ENCODE measurements at regions not wholly inside any gene's neighbourhood (a gene's known extent, or its start where the extent isn't known, plus 50 kb on each side); places are given as distances from the start of the nearest gene placed in this dataset.
A peak's percentile ranks its signal among the peaks of the same experiment; 100 is the strongest.
"Not testable (repeated sequence)": the region's sequence is repeated elsewhere in the genome, so short reads cannot be mapped to it uniquely, and the experiment has no call there.

DNA sequence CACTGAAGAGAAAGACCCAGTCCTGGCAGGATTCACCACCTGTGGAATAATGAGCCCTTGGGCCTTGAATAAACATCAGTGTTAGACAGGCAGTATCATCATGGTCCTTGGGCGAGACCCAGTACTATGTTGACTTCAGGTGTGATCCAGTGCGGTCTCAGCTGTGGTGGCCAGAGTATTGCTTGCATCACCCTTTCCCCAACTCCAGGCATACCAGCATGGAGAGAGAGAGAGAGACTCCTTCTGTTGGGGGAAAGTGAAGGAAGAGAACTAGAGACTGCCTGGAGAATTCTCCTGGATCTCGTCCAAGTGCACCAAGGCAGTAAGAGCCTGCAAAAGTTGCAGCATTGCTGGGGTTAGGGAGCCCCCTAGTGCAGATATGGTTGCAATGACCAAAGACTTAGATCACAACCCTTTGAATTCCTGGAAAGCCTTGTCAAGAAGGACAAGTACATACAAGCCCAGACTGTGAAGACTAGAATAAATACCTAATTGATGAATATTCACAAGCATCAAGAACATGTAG lies 61.1 kb upstream of the VAMP7 start:
- peak; percentile 87 for DNase-seq

DNA sequence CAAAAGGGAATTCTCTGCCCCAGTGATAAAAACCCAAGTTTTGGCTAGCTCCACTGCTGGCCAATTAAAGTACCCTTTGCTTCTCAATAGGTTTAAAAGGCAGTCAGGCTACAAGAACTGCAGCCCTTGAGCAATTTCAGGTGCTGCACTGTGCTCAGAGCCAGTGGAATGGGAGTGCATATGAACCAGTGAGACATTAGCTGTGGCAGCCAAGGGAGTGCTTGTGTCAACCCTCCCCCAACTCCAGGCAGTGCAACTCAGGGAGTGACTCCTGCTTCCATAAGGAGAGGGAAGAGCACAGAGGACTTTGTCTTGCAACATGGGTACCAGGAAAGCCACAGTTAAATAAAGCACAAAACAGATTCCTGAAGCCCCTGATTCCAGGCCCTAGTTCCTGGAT lies 61.6 kb upstream of the VAMP7 start:
- DNase-seq = no peak

DNA sequence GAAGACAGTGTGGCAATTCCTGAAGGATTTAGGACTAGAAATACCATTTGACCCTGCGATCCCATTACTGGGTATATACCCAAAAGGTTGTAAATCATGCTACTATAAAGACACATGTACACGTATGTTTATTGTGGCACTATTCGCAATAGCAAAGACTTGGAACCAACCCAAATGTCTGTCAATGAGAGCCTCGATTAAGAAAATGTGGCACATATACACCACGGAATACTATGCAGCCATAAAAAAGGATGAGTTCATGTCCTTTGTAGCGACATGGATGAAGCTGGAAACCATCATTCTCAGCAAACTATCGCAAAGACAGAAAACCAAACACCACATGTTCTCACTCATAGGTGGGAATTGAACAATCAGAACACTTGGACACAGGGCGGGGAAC lies 66.8 kb upstream of the VAMP7 start:
- not testable (repeated sequence) for DNase-seq

DNA sequence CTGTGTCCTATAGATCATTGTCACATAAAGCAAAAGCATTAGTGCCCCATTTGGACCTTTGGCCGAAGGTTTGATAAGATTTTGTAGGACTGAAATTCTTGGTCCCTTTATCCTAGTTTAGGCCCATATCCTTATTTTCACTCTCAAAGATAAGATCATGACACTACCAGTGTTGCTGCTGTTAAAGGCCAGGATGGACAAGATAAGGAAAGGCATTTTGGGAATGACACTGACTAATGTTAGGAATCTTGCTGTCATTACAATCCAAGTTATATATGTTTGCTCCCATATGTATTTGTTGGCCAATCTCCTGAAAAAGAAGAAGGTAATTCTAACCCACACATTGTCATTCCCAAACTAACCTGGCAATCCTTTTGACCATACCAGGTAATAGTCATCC lies 101.3 kb upstream of the VAMP7 start:
- DNase-seq = no peak

DNA sequence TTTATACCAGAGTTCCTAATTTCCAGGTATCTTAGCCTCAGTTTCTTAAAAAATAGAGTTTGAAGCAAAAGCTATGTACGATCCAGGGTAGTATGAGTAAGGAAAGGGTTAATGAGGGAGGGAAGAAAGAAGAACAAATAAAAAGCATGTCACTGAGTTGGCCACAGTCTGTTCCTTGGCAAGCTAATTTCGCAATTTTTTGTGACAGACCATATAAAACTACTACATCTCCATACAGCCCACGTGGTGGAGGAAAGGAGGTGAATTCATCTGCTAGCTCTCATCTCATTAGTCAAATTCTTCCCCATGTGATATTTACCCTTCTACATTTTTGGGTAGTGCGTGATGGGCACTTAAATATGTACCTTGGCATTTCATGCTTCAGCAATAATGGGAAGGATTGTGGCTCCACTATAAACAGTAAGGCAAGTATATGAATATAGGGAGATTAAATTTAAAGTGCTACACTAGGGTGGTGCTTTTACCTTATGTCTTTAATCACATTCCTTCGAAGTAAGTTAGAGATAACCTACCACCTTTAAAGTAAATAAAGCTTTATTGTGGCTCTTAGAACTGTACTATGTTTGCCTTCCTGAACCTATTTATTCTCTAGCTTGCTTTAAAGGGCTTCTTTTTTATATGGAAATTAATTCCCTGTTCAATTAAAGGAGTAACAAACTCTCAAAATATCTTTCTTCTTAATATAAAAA lies 102.1 kb upstream of the VAMP7 start:
- peak; percentile 9 for DNase-seq

DNA sequence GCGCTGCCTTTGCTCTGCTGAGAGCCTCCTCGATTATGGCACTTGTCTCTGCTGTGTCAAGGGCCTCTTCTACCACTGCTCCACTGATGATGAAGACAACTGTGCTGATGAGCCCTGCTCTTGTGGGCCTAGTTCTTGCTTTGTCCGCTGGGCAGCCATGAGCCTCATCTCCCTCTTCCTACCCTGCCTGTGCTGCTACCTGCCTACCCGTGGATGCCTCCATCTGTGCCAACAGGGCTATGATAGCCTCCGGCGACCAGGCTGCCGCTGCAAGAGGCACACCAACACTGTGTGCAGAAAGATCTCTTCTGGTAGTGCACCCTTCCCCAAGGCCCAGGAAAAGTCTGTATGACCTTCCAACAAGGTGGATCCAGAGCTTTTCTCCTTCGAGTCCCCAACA lies 106.8 kb upstream of the VAMP7 start:
- DNase-seq = no peak

DNA sequence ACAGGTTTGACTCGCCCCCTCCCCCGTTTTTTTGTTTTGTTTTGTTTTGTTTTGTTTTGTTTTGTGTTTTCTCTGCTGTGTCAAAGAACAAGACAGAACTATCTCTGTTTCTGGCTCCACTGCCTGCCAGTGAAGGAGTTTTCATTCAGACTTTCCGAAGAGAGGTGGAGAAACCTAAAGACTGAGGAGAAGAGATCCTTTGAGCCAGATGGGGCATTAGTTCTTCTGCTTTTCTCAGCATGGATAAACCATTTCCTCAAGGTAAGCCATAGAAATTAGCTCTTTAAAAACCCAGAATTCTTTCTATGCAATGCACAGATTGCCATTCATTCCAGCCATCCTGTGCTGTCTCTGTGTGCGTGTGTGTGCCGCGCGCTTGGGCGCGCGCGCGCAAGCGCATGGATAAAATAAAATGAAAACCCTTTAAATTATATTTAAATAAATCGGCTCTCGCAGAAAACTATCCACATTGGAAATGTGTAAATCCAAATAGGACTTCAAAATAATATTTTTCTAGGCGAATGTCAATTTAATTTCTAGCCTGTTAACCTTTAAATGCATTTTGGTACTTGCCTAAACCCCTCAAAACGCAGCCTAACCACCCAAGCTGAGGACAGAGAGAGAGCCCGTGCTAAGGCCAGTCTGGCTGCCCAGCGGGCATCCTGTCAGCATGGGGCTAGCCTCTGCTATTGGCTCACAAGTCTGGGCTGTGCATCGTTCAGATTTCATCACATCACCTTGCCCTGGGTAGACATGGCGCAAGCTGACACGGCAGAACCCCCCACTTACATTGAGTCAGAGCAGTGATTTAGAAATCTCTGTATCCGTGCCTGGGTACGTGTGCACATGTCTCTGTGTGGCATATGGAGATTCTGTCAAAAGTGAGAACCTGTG lies 113.0 kb upstream of the VAMP7 start:
- DNase-seq = peak; percentile 1

DNA sequence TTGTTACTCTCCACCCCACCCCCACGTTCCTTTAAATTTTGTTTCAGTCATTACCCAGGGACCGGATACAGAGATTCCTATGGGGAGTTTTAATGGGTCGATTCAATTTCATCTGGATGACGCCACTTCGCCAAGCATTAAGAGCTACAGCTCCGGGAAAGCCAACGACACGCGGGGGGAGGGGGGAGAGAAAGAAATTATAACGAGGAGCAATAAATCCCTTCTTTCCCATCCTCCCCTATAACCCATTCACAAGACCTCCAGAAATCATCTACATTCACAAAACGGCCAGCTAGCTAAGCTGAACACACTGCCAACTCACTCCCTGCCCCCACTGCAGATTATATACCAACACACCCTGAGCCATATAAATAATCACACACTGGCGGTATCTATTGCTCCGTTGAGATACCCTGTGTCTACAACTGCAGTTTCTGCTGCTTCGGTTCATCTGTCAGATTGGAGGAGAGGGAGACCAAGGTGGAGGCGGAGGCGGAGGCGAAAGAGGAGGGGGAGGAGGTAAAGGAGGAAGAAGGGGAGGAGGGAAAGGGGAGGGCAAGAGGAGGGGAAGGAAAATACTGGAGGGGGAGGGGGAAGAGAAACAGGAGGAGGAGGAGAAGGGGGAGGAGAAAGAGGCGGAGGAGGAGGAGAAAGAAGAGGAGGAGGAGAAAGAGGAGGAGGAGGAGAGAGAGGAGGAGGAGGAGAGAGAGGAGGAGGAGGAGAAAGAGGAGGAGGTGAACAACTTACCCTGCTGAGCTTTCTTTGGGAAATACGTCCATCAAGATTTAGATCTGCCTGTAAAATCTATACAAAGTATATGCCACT lies 113.9 kb upstream of the VAMP7 start:
- peak; percentile 56 for DNase-seq

DNA sequence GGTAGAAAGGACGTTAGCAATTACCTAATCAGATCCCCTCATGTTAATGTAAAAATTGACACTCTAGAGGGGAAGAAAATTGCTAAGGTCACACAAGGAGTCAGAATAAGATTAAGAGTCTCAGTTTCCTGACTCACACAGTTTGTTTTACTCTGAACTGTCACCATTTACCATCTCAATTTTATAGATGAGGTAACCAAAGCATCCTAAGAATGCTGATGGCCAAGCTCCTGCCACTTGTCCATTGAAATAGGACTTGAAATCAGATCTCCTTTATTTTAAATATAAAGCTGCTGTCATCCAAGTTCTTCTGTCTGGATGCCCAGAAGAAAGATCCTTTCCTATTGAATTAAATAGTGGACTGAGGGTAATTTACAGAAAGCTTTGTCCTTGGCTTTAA lies 114.8 kb upstream of the VAMP7 start:
- no peak for DNase-seq

DNA sequence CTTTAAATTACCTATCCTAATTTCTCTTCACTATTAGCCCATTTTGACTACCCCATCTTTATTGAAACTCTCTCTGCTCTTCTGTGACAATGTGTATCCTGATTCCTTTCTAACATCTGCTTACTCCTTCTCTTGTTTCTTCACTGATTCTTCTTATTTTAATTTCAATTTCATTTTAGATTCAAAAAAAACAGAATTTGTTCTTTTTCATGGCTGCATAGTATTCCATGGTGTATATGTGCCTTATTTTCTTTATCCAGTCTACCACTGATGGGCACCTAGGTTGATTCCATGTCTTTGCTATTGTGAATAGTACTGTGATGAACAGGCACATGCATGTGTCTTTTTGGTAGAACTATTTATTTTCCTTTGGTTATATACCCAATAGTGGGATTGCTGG lies 120.0 kb upstream of the VAMP7 start:
- no peak for DNase-seq

DNA sequence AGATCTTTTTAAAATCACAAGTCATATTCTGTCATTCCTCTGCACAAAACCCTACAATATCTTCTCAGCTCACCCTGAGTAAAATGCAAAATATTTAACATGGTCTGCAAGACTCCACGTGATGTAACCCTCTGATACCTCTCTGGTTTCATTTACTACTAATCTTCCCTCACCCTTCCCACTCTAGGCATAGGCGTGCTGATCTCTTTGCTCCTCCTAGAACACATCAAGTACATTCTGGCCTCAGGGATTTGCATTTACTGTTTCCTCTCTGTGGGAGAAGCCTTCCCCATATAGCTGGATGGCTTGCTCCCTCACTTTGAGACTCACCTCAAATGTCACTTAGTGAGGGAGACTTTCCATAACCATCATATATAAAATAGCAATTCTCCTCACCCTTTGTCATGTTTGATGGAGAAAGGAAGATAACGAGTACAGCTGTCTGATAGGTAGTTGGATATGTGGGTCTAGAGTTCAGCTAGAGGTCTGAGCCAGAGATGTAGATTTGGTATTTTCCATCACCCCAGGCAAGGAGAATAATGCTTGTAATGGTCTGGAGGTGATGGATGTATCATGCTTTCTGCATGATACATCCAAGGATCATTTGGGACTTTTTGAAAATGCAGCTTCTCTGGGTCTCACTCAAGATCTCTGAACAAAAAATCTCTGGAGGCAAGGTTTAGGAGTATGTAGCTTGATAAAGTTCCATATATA lies 123.9 kb upstream of the VAMP7 start:
- DNase-seq = no peak

DNA sequence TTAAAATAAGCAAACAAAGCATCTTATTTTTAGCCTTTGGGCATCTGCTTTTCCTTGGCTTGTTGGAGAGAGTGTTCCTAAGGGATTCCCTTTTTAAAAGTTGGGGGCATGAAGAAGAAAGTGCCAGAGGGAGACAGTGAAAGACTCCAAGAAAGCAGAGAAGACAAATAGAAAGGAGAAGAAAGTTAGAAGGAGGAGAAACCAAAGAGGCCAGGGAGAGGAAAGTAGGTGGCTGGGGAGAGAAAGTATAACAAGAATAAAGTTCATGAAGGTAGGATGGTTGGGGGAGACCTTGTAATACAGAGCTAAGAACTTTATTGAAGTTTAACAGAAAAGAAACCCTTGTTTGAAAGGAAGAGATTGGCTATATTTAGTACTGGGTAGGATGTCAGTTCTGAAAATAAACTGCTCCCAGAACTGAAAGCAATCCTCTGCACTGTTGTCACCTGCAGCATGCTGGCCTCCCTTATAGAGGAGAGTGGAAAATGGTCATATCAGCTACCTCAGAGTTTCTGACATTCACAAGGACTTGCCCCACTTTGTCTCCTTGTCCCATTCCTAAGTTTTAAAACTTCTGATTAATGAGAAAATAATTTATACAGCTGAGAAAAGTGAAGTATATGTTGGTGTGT lies 125.3 kb upstream of the VAMP7 start:
- DNase-seq = no peak

DNA sequence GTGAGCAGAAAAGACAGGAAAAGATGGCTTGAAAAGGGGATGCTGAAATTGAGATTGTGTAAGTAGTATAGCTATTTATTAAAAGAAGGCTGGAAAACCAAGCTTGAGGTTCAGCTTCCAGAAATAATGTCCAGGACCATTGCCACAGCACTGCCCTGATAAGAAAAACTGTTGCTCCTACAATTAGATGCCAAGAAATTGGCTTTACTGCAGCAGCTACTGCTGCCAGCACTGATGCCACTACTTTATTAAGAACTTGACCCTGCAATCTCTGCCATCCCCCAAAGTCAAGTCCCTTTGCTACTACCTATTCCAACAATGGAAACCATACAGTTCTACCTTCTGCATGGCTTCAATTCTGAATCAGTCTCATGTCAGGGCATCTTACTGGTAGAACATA lies 130.0 kb upstream of the VAMP7 start:
- no peak for DNase-seq

DNA sequence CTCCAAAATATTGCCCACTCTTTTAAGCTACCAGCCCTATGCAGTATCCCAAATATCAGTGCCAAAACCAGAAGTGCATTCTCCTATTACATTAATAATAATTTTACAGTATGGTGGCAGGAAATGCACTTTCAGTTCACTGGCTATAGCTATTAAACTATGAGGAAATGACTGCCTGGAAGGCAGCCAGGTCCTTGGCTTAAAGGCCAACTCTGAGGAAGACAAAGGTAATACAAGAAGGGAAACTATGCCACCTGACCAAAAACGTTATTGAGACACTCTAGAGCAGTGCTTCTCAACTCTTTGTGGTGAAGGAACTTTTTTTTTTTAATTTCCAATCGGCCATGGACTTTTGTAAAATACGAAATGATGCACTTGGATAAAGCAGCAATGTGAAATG lies 133.6 kb upstream of the VAMP7 start:
- DNase-seq = peak; percentile 39

DNA sequence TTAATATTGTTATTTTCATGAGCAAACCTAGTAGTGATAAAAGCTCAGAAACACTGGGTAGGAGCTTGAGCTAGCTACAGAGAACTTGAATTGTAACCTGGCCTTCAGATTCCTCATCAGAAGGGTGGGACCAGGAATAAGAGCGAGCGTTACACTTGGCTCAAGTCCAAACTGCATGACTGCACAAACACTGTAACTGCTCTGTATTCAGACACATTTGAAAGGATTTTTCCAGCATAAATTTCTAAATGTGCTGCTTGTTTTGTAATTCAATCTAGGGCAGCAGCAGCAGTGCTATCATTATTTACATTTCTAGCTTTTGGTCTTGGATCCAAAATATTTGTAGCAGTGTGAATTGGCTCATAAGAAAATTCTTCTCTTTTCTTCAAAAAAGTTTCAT lies 133.0 kb upstream of the TMLHE start:
- peak; percentile 83 for DNase-seq

DNA sequence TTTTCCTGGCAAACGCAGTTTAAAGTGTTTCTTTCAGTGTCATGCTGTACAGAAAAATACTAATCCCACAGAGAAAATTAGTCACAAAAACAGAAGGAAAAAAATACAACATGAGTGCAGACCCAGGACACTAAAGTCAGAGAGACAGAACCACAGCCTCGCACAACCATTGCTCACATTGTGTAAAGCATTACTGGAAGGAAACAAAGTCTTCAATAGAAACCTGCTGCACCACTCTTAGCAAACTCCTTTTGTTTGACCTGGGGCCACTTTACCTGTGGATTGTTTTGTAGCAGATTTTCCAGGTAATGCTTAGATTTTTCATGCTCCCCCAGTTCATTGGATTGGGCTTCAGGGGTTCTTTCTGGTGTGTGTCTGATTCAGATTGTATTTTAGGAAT lies 131.8 kb upstream of the TMLHE start:
- DNase-seq = no peak

DNA sequence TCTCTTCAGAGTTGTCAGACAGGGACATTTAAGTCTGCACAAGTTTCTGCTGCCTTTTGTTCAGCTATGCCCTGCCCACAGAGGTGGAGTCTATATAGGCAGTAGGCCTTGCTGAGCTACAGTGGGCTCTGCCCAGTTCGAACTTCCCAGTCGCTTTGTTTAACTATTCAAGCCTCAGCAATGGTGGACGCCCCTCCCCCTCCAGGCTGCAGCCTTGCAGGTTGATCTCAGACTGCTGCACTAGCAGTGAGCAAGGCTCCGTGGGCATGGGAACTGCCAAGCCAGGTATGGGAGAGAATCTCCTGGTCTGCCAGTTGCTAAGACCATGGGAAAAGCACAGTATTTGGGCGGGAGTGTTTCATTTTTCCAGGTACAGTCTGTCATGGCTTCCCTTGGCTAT lies 115.6 kb upstream of the TMLHE start:
- DNase-seq = not testable (repeated sequence)

DNA sequence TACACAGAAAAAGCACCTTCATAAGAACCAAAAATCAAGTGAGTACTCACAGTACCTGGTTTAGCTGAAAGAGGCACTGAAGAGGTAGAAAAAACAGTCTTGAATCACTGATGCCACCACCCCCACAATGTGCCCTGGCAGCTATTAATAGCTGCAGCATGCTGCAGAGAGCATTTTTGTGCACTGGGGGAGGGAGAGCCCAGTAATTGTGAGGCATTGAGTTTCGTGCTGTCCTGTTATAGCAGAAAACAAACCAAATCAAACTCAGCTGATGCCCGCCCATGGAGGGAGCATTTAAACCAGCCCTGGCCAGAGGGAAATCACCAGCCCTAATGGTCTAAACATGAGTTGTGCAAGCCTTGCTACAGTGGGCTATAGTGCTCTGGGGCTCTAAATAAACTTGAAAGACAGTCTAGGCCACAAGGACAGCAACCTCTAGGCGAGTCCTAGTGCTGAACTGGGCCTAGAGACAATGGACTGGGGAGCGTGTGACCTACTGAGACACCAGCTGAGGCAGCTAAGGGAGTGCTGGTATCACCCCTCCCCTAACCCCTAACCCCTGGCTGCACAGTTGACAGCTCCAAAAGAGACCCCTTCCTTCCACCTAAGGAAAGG lies 106.3 kb upstream of the TMLHE start:
- no peak for DNase-seq

DNA sequence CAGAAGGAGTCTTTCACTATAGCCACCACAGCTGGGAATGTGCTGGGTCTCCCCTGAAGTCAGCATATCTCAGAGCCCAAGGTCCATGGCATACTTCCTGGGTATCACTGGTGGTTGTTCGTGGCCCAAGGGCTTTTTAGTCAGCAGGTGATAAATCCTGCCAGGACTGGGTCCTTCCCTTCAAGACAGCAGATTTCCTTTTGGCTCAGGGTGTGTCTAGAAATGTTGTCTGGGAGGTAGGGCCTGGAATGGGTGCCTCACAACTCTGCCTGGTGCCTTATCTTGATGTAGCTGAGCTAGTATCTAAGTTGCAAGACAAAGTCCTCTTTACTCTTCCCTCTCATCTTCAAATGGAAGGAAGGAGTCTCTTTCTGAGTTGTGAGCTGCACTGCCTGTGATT lies 102.4 kb upstream of the TMLHE start:
- no peak for DNase-seq

DNA sequence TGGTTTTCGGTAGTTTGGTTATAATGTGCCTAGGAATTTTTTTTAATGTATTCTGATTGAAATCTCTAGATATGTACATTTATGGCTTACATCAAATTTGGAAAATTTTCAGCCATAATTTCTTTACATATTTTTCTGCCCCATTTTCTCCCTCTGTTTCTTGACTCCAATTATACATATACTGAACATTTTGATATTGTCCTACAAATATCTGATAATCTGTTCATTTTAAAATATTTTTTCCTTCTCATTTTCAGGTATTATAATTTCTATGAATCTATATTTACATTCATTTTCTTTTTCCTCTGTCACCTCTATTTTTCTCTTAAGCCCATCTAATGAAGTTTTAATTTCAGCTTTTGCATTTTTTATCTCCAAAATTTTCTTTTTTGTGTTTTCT lies 82.7 kb upstream of the TMLHE start:
- DNase-seq = no peak

DNA sequence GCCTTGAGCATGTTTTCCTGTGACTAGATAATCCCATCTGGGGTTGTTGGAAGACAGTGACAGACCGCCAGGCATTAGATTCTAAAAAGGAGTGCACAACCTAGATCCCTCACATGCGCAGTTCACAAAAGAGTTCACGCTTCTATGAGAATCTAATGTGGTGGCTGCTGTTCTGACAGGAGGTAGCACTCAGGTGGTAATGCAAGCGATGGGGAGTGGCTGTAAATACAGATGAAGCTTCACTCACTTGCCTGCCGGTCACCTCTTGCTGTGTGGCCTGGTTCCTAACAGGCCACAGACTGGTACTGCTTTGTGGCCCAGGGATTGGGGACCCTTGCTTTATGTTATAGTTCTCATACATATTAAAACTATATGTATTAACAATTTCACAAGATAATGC lies 81.9 kb upstream of the TMLHE start:
- no peak for DNase-seq

DNA sequence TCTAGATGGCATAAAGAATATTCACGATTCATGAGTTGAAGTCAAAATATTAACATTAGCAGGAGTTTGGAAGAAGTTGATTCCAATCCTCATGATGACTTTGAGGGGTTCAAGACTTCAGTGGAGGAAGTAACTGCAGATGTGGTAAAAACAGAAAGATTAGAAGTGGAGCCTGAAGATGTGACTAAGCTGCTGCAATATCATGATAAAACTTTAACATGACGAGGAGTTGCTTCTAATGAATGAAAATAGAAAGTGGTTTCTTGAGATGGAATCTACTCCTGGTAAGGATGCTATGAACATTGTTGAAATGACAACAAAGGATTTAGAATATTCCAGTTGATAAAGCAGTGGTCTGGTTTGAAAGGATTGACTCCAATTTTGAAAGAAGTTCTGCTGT lies 70.1 kb upstream of the TMLHE start:
- peak; percentile 32 for DNase-seq
